ENCODE measurements at regions not wholly inside any gene's neighbourhood (a gene's known extent, or its start where the extent isn't known, plus 50 kb on each side); places are given as distances from the start of the nearest gene placed in this dataset.

- WGBS (ENCODE audit: low lambda C conversion rate) = 0% methylated on average over 3 of the region's 3 CpGs
- Histone ChIP-seq H2AFZ (ENCODE audit: low read length) (no peak overlapping the region), H3K4me3 (replicated peaks in 1 of 3; ENCODE audit: insufficient read depth in 1 of 3, low read depth in 2 of 3, low read length in 3 of 3) (no peak overlapping the region), H3K4me2 (ENCODE audit: low read depth, low read length) (no peak overlapping the region), H3K4me1 (ENCODE audit: insufficient read depth, low read length) (no peaks in the 10 kb centered on the region), H3K79me2 (ENCODE audit: insufficient read depth, low read length) (no peaks in the 10 kb centered on the region), H4K20me1 (ENCODE audit: insufficient read depth, low read length) (no peaks in the 10 kb centered on the region), H3K27ac (ENCODE audit: extremely low read length, insufficient read depth, low read length) (no peak overlapping the region), H3K27me3 (ENCODE audit: control insufficient read depth in 1 of 2, insufficient read depth in 2 of 2, low read length in 2 of 2) (no peaks in the 10 kb centered on the region), H3K36me3 (replicated peaks in 1 of 2; ENCODE audit: control insufficient read depth in 1 of 2, insufficient read depth in 2 of 2, low read length in 2 of 2) (no peaks in the 10 kb centered on the region), H3K9ac (ENCODE audit: insufficient read depth, low read depth, low read length) (no peak overlapping the region), H3K9me3 (ENCODE audit: low read length) (no peaks in the 10 kb centered on the region)
- POLR2A ChIA-PET = no interaction called here
- CTCF ChIA-PET (ENCODE audit: low intra/inter-chr PET ratio, low total read pairs) = no interaction called here
- no peak for TF ChIP-seq ZNF446 (CRISPR knock-in tag; IDR thresholded peaks at IDR 0.05)
- no peak for TF ChIP-seq HOXA5 (CRISPR knock-in tag; IDR thresholded peaks at IDR 0.05)
- TF ChIP-seq ZNF569 (CRISPR knock-in tag; IDR thresholded peaks at IDR 0.05; ENCODE audit: borderline replicate concordance) = no peak
- TF ChIP-seq ZNF557 (CRISPR knock-in tag; IDR thresholded peaks at IDR 0.05) = no peak
- TF ChIP-seq, protein P1, sequence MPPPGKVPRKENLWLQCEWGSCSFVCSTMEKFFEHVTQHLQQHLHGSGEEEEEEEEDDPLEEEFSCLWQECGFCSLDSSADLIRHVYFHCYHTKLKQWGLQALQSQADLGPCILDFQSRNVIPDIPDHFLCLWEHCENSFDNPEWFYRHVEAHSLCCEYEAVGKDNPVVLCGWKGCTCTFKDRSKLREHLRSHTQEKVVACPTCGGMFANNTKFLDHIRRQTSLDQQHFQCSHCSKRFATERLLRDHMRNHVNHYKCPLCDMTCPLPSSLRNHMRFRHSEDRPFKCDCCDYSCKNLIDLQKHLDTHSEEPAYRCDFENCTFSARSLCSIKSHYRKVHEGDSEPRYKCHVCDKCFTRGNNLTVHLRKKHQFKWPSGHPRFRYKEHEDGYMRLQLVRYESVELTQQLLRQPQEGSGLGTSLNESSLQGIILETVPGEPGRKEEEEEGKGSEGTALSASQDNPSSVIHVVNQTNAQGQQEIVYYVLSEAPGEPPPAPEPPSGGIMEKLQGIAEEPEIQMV (CRISPR knock-in tag; IDR thresholded peaks at IDR 0.05; ENCODE audit: low read depth) = no peak
- no peak for TF ChIP-seq ZKSCAN5 (CRISPR knock-in tag; IDR thresholded peaks at IDR 0.05)
- no peak for TF ChIP-seq ZFY (CRISPR knock-in tag; IDR thresholded peaks at IDR 0.05)
- TF ChIP-seq ZNF264 (CRISPR knock-in tag; IDR thresholded peaks at IDR 0.05) = no peak
- TF ChIP-seq, protein P2, sequence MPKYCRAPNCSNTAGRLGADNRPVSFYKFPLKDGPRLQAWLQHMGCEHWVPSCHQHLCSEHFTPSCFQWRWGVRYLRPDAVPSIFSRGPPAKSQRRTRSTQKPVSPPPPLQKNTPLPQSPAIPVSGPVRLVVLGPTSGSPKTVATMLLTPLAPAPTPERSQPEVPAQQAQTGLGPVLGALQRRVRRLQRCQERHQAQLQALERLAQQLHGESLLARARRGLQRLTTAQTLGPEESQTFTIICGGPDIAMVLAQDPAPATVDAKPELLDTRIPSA (CRISPR knock-in tag; IDR thresholded peaks at IDR 0.05; ENCODE audit: borderline replicate concordance) = no peak
- TF ChIP-seq ZNF652 (CRISPR knock-in tag; IDR thresholded peaks at IDR 0.05; ENCODE audit: borderline replicate concordance, low read depth) = no peak
- no peak for TF ChIP-seq SKI (IDR thresholded peaks at IDR 0.05; ENCODE audit: partially characterized antibody)
- TF ChIP-seq ATF5 (CRISPR knock-in tag; IDR thresholded peaks at IDR 0.05; ENCODE audit: low read depth) = no peak
- ATAC-seq (no peak), FAIRE-seq (no peak), DNase-seq (ENCODE audit: low spot score) (no peak)
- BruUV-seq (replicated peaks) = no TSS peak
- in situ Hi-C loops (cut with HindIII; ENCODE audit: extremely low pct_ligation_motif_present, low pct_unique_long_range_greater_than_20kb) (no loop called here), intact Hi-C loops (cut with micrococcal nuclease; ENCODE audit: unreplicated experiment) (no loop called here)
These were observed 248.5 kb upstream of the DIAPH2 start for GRCh38 chrX:96436105-96436504.
